ENCODE measurements at regions not wholly inside any gene's neighbourhood (a gene's known extent, or its start where the extent isn't known, plus 50 kb on each side); places are given as distances from the start of the nearest gene placed in this dataset.

DNA sequence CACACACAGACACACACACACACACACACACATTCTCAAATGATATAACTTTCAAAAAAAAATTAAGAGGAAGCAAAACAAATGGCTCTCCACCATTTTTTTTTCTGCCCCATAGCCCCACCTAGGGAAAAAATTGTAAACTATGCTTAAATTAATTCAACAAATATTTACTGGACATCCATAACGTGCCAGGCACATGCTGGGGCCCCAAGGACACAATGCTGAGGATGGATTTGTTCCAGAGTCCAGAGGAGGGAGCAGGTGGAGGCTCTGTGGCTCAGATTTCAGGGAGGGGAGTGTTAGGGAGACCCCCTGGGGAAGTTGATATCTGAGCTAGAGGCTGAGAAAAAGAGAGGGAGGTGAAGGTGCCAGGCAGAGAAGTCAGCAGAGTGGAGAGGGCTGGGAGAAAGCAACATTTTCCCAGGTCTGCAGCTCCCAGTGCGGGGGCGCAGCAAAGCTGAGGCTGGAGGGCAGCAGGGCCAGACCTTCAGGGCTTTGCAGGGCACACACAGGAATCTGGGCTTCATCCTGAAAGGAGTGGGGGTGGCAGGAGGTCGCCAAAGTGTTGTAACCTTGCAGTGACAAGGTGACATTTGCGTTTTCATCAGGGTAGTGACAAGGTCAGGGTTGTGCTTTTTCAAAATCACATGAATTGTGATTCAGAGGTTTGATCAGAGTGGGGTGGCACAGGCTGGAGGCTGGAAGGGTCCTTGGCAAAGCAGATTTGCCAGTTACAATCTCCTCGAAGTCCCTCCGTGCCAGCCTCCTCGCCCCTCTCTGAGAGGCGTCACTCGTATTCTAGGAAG lies 261.6 kb downstream of the WDR11 start:
- no peak overlapping the region for H3K4me3 ChIP-seq (ENCODE audit: control insufficient read depth, low read depth, low read length)
- TF ChIP-seq, protein P1, sequence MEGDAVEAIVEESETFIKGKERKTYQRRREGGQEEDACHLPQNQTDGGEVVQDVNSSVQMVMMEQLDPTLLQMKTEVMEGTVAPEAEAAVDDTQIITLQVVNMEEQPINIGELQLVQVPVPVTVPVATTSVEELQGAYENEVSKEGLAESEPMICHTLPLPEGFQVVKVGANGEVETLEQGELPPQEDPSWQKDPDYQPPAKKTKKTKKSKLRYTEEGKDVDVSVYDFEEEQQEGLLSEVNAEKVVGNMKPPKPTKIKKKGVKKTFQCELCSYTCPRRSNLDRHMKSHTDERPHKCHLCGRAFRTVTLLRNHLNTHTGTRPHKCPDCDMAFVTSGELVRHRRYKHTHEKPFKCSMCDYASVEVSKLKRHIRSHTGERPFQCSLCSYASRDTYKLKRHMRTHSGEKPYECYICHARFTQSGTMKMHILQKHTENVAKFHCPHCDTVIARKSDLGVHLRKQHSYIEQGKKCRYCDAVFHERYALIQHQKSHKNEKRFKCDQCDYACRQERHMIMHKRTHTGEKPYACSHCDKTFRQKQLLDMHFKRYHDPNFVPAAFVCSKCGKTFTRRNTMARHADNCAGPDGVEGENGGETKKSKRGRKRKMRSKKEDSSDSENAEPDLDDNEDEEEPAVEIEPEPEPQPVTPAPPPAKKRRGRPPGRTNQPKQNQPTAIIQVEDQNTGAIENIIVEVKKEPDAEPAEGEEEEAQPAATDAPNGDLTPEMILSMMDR (IDR thresholded peaks at IDR 0.05; ENCODE audit: control insufficient read depth, insufficient read depth, low read depth, low read length, missing control alignments), result no peak
- DNase-seq (ENCODE audit: low read depth), result no peak

DNA sequence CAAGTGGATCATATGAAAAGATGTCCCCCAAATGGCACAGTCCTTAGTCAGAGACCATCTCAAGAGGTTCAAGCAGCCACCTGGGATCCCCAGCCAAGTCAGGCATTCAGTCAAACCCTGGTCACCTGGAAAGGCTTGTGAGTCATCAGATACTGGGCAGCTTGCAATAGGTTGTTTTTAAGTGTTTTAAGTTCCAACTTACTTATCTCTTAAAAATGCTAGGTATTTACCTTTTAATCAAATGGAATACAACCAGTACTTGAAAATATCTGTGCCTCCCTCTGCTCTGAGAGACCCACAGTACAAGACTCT lies 262.2 kb downstream of the WDR11 start:
- TF ChIP-seq, protein P1 (IDR thresholded peaks at IDR 0.05; ENCODE audit: control insufficient read depth, insufficient read depth, low read depth, low read length, missing control alignments), result no peak
- H3K4me3 ChIP-seq (ENCODE audit: control insufficient read depth, low read depth, low read length), result no peak overlapping the region
- DNase-seq (ENCODE audit: low read depth), result no peak

DNA sequence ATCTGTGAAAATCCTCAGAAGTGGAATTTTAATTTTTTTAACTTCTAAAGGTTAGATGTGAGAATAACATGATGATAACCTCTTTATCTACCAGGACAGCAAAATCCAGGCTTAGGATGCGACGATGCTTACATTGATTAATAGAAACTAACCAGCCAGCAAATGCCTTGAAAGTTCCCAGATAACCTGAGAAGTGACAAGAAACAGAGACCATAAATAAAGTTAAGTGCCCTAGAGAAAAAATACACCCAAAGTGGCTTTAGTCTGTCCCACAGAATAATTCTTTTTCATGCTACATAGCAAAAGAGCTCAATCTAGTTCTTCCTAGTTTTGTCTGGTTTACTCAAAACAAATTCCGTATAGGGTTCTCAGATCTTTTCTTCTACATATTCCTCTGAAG lies 262.7 kb downstream of the WDR11 start:
- no peak for DNase-seq (ENCODE audit: low read depth)
- H3K4me3 ChIP-seq (ENCODE audit: control insufficient read depth, low read depth, low read length), result no peak overlapping the region

DNA sequence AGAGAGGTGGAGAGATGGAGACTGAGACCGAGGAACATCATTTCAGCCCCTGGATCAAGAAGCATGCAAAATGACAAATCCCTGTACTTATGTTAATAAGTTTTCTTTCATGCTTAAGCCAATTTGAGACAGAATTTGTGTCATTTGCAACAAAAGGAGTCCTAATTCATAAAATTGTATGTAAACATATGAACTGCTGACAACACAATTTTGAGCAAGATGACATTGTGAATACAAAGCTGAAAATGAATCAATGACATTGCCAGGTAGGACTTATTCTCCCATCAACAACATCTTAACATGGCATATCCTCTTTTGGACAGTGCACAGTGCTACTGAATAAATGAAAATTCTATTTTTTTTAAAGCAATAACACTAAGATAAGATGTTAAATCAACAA lies 264.0 kb downstream of the WDR11 start:
- H3K4me3 ChIP-seq (ENCODE audit: control insufficient read depth, low read depth, low read length), result no peak overlapping the region
- no peak for DNase-seq (ENCODE audit: low read depth)
- TF ChIP-seq, protein P1 (IDR thresholded peaks at IDR 0.05; ENCODE audit: control insufficient read depth, insufficient read depth, low read depth, low read length, missing control alignments), result no peak

More for the DNA sequence above, 262.7 kb downstream of the WDR11 start:
- TF ChIP-seq, protein P1 (IDR thresholded peaks at IDR 0.05; ENCODE audit: control insufficient read depth, insufficient read depth, low read depth, low read length, missing control alignments), result no peak

DNA sequence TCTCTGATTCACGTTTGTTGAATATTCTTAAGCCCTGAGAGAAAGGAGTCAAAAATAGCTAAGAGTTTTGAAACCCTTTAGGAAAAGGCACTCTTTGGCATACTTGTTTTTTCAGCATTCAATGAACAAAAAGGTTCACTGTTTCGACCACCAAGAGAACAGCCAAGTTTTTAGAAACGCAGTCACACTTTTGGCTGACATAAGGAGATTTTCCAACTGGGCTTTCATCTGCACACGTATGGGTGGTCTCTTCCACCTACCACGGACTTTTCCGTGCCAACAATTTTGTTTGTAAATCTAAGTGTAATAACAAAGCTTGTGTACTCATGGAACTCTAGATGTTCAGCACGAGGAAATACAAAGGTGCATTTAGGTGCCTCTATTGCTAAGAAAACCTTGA lies 270.3 kb downstream of the WDR11 start:
- TF ChIP-seq, protein P1 (IDR thresholded peaks at IDR 0.05; ENCODE audit: control insufficient read depth, insufficient read depth, low read depth, low read length, missing control alignments), result no peak
- no peak overlapping the region for H3K4me3 ChIP-seq (ENCODE audit: control insufficient read depth, low read depth, low read length)
- no peak for DNase-seq (ENCODE audit: low read depth)

DNA sequence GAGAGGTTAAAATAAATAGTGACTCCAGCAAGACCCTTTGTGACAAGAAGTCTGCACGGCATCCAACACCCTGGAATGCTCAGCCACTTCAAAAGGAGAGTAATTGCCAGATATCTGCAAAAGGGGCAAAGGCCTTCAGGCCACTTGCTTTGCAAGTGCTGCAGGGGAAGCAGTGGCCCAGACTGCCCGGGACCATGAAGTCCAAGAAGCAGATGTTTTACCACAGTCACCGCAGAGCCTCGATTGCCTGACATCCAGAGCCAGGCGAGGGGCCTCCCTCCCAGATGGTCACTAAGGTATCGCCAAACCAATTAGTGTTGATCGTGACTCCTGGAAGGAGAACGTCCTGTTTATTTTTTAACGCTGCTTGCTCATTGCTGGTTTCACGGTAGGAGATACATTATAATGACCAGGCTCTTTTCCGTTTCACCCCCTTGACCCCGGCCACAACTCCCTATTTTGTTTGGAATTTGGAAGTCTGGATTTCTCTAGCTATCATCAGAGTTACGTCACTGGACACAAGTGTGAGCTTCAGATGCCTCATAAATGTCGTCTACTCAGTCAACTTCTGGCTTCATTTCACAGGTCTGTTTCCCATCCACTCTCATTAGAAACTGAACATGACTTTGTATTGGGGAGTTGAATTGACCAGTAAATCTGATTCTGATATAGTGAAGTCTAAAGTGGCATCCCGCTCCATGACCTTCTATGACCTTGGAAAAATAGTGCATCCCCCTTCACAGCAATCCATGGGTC lies 276.2 kb downstream of the WDR11 start:
- DNase-seq (ENCODE audit: low read depth), result no peak
- TF ChIP-seq, protein P1 (IDR thresholded peaks at IDR 0.05; ENCODE audit: control insufficient read depth, insufficient read depth, low read depth, low read length, missing control alignments), result no peak
- no peak overlapping the region for H3K4me3 ChIP-seq (ENCODE audit: control insufficient read depth, low read depth, low read length)

Data from AG09309 (cell line).